ENCODE measurements at regions not wholly inside any gene's neighbourhood (a gene's known extent, or its start where the extent isn't known, plus 50 kb on each side); places are given as distances from the start of the nearest gene placed in this dataset.

GRCh38 chr5:164412531-164412930 lies 907.1 kb downstream of the MAT2B start:
- DNase-seq (ENCODE audit: low spot score in 2 of 2) = no peak
- FAIRE-seq = no peak

- DNase-seq (ENCODE audit: low spot score in 2 of 2) = no peak
- FAIRE-seq = no peak
Measured at GRCh38 chr5:164420161-164420560, 914.7 kb downstream of the MAT2B start.

DNA sequence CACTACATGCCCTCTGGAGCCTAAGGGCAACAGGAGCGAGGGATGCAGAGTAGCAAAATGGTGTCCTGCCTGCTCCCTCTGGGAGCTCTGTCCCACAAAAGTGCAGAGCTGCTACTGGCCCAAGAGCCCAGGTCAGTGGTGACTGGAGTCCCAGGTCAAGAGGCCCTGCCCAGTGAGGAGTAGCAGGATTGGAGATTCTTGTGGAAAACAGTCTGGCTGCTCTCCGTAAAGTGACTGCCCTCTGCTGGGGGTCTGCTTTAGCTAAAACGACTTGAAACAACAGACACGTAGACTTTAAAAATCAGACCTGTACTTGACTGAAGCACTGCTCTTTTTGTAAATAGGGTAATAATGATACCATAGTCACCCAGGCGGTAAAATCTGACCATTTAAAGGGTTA lies 917.0 kb downstream of the MAT2B start:
- no peak for FAIRE-seq
- no peak for DNase-seq (ENCODE audit: low spot score in 2 of 2)

DNA sequence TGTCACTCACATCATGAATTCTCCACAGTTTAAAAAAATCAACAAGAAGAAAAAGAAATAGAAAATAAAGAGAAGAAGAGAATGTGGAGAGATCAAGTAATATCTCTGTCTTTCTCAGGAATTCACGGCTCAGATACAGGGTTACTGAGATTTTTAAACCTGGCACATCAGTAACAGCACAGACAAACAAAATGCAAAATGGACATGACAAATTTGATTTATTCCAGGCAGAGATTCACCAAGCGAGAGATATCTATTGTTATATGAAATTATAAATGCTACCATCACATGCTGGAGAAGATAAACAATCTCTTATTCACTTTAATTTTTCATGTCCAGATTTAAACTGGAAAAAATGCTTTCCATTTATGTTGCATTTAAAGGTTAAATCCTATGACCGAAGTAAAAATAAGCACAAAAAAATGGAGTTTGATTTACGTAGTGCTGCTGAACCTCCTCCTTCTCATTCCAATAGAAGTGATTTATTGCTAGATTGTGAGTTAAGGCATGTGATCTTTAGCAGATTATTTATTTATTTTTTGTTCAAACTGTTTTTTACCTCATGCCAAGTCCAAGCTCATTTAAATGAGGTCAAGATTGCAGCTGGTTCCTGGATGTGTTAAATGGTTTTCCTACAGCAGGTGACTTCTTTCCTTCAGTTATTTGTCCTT lies 926.4 kb downstream of the MAT2B start:
- no peak for DNase-seq (ENCODE audit: low spot score in 2 of 2)
- FAIRE-seq = no peak

DNA sequence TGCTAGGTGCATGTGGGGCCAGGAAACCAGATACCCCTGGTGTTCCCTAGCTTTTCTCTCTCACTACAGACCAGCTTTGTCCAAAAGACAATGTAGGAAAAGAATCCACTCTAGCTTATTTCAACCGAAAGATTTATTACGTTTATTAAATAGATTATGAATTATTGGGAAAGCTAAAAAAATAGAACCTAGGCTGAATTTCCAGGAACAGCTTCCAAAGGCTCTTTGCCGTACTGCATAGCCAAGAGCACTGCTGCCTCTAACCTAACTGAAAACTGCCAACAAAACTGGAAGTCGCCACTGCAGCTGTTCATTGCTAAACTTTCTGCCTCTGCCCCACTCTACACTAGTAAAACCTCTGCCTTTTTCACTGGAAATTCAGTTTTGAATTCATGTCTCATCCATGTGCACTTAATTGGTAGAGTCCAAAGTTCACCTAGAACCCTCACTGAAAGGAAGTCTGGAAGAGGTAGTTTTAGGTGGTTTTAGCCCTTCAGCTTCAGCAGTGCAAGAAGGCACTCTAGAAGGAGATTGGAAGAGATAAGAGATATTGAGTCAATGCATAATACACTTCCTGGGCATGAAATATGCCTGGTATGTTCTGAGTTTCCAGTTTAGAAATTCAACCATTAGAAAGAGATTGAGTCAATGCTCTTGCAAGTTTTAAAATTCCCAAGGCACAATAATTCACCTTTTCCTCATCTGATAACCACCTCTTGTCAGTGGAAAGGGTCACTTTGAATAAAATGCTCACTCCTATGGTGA lies 927.9 kb downstream of the MAT2B start:
- DNase-seq (ENCODE audit: low spot score in 2 of 2) (no peak), FAIRE-seq (no peak)

GRCh38 chr5:164435576-164435975 lies 930.2 kb downstream of the MAT2B start:
- FAIRE-seq (no peak), DNase-seq (ENCODE audit: low spot score in 2 of 2) (no peak)

DNA sequence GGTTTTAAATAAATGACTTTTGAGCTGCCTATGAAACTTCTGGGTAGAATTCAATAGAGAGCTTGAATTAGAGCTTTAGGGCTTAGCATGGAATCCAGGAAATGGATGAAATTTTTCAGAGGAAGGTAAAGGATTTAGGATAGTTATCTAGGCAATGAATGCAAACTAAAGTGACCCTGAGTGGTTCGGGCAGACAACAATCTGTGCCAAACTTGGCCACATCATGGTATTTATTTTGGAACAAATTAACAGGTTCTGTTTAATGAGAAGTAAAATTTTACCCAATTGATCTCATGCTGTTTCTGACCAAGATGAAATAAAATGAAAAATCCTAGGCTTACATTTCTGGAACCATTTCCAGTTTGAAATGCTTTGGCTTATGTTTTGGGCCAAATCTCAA lies 934.4 kb downstream of the MAT2B start:
- FAIRE-seq = no peak
- DNase-seq (ENCODE audit: low spot score in 2 of 2) = no peak

DNA sequence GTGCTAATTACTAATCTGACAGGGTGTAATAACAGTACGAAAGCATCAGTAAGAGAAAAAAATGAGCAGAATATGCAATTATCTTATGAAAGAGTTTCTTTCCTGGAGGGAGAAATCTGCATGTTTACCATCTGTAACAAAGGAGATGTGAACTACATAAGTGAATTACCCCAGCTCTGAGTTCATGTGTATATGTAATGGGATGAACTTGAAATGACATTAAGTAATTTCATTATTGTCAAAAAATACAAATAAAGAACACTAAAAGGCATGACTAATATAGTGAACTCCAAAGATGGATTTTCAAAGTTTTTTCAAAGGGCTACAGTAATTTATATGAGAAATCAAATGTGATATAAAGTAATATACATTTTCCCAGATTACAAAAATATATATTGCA lies 944.0 kb downstream of the MAT2B start:
- no peak for FAIRE-seq

DNA sequence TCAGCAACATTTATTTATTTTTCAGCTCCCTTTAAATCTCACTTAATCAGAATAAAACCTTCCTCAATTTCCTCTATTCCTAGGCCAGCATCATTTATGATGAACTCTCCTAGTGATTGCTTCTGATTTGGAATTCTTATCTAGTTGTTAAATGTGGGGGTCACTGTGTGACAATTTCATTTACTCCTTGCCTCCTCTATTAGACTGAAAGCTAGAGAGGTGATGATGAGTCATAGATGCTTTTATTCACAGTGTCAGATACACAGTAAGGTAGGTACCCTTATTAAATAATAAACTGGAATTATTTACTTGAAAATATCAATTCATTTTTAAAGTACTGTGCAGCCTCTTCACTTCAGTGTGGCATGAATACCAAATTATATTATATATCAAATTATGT lies 960.6 kb downstream of the MAT2B start:
- no peak for DNase-seq (ENCODE audit: low spot score in 2 of 2)
- no peak for FAIRE-seq

More for the DNA sequence above, 944.0 kb downstream of the MAT2B start:
- no peak for DNase-seq (ENCODE audit: low spot score in 2 of 2)

GRCh38 chr5:164470312-164470711 lies 964.9 kb downstream of the MAT2B start:
- no peak for FAIRE-seq
- DNase-seq (ENCODE audit: low spot score in 2 of 2) = no peak

DNA sequence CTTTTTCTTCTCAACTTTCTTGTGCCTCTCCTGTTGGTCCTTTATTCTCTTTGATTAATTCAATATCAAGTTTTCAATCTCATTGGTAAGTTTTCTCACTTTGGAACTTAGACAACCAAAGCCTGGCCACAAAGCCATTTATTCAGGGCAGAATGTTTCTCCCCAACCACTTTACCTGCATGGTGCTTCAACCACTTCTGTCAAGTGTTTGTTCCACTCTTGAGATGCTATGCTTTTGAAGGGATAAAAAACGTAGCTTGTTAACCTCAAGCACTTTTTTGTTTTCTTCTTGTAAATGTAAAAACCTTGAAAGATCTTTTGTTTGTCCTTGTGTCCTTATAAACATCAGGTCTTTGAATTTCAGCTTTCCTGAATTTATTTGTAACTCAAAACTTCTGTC lies 966.7 kb downstream of the MAT2B start:
- DNase-seq (ENCODE audit: low spot score in 2 of 2) (no peak), FAIRE-seq (no peak)

GRCh38 chr5:164475339-164475977 lies 970.0 kb downstream of the MAT2B start:
- FAIRE-seq = no peak
- peak in 1 of 2 donors; percentile 6 for DNase-seq (ENCODE audit: low spot score in 2 of 2)

DNA sequence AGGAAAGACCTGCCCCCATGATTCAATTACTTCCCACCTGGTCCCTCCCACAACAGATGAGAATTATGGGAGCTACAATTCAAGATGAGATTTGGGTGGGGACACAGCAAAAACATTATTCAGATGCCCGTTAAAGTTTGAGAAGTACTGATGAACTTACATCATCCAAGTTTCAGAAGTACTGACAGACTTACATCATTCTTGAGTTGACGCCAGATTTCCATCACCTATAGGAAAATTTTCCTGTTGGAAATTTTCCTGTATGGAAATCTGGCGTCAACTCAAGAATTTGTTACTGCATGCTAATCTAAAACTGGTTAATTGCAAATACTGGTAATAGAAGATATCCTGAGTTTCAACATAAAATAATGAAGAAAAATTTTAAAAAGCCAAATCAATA lies 975.9 kb downstream of the MAT2B start:
- FAIRE-seq (no peak), DNase-seq (ENCODE audit: low spot score in 2 of 2) (no peak)

DNA sequence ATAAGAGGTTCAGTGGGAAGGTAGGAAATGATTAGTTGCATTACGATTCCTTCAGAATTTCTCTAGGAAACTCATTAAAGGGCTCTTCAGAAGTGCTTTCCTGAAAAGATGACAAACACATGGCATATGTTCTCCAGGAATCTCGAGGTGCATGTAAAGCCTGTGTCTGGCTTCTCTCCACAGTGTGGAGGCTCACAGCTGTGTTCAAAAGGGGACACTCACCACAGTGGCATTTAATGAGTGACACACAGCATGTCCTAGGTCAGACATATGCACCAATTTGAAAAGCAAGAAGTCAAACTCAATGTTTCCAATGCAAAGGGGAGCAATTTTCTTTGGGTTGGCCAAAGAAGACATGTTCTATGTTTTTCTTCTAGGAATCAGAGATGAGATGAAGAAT lies 976.9 kb downstream of the MAT2B start:
- FAIRE-seq = no peak
- no peak for DNase-seq (ENCODE audit: low spot score in 2 of 2)

DNA sequence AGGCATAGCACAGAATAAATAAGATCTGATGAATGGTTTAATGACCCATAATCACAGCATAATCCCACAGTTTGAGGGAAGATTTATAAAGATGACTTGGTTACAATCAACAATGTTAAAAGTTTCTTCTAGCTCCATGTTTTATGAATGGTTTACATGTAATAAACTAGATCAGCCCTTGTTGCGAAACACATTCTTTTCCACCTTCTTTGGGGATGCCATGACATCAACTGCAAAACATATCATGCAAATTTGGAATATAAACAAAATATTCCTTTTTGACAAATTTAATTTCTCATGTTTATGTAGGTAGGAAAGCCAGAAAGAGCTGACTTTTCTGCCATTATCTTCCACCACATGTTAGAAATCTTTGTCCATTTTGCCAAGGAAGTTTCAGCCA lies 979.5 kb downstream of the MAT2B start:
- DNase-seq (ENCODE audit: low spot score in 2 of 2) = no peak
- FAIRE-seq = no peak

- FAIRE-seq (no peak), DNase-seq (ENCODE audit: low spot score in 2 of 2) (no peak)
Measured at GRCh38 chr5:164487939-164488338, 982.5 kb downstream of the MAT2B start.

GRCh38 chr5:164497311-164498064 lies 992.1 kb downstream of the MAT2B start:
- FAIRE-seq = no peak
- no peak for DNase-seq (ENCODE audit: low spot score in 2 of 2)

DNA sequence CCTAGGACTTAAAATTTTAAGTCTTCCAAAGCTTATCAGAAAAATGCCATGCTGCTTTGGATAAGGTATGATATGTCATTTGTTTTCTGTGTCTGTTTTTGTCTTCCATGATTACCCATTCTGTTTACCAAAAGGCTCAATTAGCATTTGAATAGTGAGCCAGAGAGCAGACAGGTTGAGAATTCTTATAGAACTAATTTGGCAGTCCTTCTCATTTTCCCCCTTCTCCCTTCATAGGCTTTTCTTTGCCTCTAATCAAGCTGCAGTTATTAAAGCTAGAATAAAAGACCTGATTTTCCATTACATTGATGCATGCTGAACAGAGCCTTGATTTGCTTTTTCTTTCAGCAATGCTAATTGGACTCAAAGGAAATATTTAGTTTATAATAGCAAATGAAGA lies 993.0 kb downstream of the MAT2B start:
- FAIRE-seq (no peak), DNase-seq (ENCODE audit: low spot score in 2 of 2) (no peak)

DNA sequence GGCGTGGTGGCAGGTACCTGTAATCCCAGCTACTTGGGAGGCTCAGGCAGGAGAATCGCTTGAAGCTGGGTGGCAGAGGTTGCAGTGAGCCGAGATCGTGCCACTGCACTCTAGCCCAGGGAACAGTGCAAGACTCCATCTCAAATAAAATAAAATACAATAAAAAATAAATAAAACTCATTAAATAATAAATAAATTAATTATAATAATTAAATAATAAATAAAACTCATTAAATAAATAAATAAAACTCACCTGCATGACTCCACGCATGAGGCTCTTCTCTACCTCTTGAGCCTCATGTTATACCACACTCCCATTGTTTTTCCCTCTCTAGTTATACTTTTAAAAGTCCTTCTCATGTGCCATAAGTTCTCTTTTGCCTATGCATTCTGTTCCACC lies 995.4 kb downstream of the MAT2B start:
- DNase-seq (ENCODE audit: low spot score in 2 of 2) (no peak), FAIRE-seq (no peak)

- no peak for FAIRE-seq
Measured at GRCh38 chr5:164501344-164501743, 995.9 kb downstream of the MAT2B start.

GRCh38 chr5:164504141-164504772 lies 998.8 kb downstream of the MAT2B start:
- peak in 1 of 2 donors; percentile 11 for DNase-seq (ENCODE audit: low spot score in 2 of 2)
- no peak for FAIRE-seq

More at GRCh38 chr5:164501344-164501743, 995.9 kb downstream of the MAT2B start:
- DNase-seq (ENCODE audit: low spot score in 2 of 2) = no peak

All from frontal cortex (tissue), 3 donors.